GM21529 (cell line): ENCODE measurements at regions not wholly inside any gene's neighbourhood (a gene's known extent, or its start where the extent isn't known, plus 50 kb on each side); places are given as distances from the start of the nearest gene placed in this dataset.
"Not testable (repeated sequence)": the region's sequence is repeated elsewhere in the genome, so short reads cannot be mapped to it uniquely, and the experiment has no call there.

Source experiments
- ATAC-seq: cut with Tn5 transposase; IDR thresholded peaks from one replicate; pipeline ENCODE4 v1.9.1; 2021; ENCODE audit not compliant: unreplicated experiment

DNA sequence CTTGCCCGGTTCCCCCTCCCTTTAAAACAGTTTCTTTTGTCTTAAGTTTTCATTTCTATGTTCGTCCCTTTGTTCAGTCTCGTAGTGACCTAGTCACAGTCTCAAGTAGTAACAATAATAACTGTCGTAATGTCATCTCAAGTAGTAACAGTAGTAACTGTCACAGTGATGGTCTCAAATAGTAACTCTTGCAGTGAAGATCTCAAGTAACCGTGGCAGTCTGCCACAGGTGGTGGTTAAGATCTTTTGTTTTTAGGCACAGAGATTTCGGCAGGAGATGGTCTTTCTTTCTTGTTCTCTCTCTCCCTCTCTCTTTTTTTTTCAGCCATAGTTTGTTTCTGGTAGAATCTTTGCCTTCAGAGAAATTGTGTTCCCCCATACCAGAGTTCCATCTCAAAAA, 656.0 kb upstream of the SGO1 start:
- no peak for ATAC-seq

DNA sequence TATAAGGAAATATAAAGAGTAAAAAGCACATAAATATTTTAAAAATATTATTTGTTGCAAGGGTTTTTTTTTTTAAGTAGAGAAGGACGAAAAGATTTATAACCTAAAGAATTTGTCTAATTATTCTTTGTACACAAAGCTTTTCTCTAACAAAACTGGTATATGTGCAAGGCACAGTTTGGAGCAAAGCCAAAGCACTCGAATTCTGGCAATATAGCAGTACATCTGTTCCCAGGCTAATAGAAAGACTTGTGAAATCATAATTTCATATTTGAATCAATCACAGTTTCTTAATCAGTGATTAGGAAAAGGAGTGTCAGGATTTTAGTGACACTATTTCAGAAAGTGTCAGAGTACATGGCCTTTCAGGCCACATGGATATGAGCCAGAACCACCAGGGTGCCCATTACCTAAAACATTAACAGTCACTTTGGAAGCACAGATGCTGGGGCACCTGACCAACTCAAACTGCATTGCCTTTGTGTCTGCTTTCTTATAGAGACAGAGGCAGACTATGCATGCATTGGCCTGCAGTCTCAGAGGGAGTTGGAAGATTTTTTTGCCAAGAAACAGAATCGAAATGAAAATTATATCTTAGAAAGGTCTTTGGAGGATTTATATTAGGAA, 651.8 kb upstream of the SGO1 start:
- no peak for ATAC-seq

DNA sequence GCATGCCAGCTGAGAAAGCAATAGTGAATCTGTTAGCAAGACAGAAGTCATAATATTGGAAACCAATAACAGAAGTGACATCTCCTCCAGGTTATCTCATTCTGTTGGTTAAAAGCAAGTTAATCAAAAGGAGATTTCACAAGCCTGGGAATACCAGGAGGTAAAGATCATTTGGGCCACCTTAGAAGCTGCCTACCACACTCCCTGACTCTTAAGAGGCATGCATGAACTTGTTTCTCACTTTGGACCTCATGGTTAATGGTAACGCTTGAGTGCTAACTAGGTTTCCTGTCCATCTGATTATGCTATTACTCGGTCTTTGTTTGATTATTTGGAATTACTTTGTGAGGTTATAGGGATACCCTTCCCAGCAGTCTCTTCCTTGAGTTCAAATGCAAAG, 650.8 kb upstream of the SGO1 start:
- ATAC-seq = no peak

DNA sequence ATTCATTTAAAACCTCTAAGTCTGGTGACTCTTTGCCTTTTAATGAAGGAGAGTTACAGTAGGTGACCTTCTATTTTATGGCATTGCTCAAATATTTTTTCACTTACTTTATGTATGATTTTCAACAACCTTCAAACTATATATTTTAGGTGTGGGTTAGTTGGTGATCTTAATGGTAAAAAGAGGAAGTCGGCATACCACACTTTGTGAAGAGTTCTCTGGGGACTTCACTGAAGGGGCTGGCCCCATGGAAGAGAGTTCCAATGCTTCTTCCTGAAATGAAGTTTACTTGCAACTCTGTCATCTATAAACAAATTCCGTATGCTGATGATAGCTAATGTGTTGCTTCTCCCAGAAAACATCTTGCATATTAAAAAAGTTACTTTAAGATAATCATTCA, 647.0 kb upstream of the SGO1 start:
- ATAC-seq = no peak

DNA sequence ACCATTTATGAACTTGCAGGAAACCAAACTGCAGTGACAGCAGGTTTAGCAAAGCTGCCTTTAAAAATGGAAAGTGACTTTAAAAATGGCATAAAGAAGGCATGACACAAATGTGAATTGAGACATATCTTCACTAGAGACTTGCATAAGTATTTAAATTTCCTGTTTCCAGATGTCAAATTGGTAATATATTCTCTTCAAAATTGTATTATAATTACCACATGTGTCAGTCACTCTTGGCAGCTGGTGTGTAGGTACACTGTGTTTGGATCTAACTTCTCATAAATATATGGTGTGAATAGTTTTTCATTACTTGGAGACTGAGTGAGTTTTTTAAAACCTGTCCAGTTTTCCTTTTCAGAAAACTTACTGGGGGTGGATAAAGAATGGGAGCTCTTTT, 636.2 kb upstream of the SGO1 start:
- ATAC-seq = no peak

DNA sequence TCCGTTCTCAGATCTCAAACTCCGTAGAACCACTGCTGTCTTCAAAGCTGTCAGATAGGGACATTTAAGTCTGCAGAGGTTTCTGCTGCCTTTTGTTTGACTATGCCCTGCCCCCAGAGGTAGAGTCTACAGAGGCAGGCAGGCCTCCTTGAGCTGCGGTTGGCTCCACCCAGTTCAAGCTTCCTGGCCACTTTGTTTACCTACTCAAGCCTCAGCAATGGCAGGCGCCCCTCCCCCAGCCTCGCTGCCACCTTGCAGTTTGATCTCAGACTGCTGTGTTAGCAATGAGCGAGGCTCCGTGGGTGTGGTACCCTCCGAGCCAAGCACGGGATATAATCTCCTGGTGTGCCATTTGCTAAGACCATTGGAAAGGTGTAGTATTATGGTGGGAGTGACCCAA, 634.9 kb upstream of the SGO1 start:
- ATAC-seq = not testable (repeated sequence)

DNA sequence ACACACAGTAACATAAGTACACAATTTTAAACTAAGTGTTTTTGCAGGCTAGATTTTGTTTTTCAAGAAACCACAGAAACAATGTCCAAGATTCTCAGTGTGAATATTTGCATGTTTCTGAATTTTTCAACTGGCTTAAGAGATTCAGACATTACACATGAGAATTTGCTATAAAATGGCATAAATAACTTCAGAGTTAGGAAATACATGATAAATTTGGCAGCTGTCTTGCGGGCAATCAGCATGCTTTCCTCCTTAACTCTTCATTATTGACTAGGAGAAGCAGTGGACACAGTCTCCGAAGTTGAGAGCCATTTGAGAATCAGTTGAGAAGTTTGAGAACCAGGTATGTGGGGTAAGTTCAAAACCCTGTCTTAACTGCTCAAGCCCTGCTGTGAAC, 625.6 kb upstream of the SGO1 start:
- ATAC-seq = no peak

DNA sequence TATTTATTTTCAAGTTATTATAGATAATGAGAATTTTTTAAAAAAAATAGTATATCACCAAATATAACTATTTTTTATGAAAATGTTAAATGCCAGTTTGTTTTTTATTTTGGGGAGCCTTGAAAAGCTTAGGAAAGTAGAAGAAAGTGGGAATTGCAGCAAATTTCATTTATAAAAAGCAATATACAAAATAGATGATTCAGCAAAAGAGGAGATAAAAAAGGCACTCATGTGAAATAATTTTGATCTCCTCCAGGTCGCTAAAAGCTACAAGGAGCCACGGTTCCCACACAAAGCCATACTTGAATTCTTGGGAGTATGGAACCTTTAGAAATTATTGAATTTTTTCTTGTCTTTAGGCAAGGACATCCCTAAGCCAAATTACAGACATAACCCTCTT, 625.0 kb upstream of the SGO1 start:
- no peak for ATAC-seq

DNA sequence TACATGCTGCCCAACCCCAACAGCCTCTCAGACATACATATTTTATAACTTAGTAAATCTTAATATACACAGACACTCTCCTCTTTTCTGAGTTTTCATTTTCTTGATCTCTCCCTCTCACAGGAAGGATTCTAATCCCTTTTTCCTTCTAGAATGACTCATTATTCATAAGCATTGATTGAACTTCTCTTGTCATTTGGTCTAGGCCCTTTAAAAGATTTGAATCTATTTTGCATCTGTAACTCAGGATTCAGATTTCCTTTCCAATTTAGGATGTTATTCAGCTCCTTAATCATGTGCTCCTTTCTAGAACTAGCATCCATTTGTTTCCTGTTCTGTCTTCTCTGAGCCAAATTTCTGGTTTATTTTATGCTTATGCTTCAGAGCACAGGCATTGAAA, 624.5 kb upstream of the SGO1 start:
- ATAC-seq = no peak

DNA sequence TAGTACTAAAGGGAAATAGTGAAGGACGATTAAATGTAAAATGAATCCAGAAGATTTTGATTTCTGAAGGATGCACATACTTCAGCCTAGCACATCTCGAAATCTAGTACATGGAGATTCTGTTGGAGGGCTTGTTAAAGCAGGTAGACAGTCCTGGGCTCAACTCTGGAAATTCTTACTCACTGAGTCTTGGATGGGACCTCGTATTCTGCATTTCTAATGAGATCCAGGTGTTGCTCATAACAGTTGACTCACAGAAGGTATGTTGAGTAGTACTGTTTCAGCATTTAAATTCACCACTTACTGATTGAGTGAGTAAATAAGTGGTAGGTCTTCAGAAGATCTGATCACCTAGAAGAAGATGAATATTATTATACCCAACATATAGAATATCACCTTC, 623.4 kb upstream of the SGO1 start:
- ATAC-seq = no peak

DNA sequence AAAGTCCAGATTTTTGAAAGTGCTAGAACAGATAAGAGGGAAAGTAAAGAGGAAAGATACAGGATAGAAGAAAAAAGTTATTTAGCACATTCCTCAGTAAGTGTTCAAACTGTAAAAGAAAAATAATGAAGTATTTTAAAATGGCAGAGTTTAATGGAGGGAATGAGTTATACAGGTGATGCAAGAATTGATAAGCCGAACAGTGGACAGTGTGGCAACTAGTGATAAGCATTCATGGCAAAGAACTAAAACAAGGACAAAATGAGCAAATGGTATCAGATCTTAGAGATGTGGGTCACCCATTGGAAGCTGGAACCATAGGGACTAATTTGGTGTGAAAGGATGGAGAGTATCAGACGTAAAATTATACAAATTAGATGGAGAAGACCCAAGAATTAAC, 622.9 kb upstream of the SGO1 start:
- ATAC-seq = no peak

DNA sequence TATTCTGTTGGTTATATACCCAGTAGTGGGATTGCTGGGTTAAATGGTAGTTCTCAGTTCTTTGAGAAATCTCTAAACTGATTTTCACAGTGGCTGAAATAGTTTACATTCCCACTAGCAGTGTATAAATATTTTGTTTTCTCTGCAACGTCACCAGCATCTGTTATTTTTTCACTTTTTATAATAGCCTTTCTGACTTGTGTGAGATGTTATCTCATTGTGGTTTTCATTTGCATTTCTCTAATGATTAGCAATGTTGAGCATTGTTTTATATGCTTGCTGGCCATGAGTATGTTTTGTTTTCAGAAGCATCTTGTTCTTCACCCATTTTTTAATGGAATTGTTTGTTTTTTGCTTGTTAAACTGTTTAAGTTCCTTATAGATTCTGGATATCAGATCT, 612.7 kb upstream of the SGO1 start:
- no peak for ATAC-seq

DNA sequence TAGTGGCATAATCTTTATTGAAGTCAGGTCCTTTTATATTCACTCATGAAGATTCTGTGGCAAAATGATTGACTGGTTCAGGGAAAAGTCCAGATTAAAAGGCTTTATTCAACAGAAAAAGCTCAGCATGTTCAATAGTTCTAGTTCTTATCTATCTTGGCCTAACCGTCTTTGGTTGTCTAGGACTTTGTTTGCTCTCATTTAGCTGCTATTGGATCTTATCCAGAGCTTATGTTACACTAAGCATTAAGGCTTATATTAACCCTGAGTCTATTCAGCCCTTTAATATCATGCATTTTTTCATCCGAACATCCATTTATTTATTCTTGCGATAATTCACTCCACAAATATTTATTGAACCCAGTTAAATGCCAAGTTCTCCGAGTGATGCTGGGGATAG, 601.0 kb upstream of the SGO1 start:
- no peak for ATAC-seq

DNA sequence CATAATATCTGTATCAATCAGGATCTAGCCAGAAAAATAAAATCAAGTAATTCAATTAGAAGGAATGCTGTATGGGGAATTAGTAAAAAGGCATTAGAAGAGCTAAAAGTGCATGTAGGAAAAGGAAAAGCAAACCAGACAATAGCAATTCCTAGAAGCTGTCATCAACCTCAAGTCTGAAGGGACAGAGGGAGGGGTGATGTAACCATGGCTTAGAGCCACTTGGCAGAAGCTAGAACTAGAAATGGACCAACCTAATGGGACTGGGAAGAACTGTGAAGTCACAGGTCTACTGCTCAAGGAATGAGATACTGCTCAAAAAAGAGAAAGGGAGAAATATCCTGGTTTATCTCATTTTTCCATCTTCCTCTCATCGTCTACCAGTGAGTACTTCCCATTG, 590.7 kb upstream of the SGO1 start:
- no peak for ATAC-seq

DNA sequence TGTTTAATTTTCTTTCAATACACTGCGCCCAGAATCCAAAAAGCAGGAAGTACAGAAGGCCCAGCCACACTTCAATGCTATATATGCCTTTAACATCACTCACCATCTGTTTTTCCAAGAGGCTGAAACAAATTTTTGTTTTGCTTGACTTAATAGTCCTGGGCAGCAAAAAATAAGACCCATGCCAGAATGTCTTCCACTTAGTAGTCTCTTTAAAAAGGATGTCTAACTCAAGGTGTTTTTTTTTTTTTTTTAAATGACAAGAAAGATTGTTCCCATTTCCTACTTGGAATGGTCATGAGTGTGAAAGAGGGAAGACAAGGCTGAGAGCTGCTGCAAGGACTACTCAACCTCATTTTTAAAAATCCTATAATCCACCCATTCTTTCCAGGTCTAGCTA, 590.3 kb upstream of the SGO1 start:
- ATAC-seq = no peak

DNA sequence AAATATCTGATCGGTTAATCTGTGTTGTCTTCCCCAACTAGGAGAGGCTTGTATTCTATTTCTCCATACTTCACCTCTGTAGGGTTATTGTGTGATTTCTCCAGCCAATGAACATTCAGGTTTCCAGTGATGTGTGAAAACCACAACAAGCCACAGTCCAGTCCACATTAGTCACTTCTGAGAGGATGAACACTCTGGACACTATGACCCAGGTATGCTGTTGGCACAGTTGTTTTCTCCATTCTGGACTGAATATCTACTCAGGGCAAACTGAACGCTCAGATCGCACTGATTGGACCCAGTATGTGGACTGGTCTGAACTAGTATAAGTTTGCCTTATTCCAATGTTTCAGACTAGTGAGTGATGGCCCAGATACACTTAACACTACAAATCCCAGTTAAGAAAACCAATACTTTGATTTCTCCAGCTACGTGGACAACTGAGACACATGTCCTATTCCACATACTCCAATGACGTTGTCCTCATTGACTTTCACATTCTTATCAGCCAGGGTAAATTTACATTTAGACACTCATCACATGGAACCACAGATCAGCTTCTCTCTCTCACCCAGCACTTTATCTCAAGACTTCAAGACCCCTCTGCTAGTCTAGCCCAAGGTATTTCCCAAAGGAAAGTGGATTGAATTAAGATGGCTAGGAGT, 587.4 kb upstream of the SGO1 start:
- no peak for ATAC-seq

DNA sequence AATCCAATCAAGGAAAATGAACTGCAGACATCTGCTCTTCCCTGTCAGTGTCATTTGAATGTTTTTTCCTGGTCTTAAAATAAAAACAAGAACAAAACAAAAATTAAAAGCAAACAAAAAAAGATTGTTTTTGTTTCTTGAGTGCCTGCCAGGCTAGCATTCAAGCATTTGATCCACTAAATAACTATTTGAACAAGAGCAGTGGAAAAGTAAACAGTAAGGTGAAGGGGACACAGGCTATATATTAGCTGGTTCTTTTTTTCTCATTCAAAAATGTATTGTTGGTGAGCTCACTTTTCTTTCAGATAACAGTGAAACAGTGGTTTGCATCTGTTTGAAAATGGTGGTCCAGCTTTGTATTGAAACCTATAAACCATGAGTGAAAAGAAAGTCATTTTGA, 586.9 kb upstream of the SGO1 start:
- ATAC-seq = no peak

DNA sequence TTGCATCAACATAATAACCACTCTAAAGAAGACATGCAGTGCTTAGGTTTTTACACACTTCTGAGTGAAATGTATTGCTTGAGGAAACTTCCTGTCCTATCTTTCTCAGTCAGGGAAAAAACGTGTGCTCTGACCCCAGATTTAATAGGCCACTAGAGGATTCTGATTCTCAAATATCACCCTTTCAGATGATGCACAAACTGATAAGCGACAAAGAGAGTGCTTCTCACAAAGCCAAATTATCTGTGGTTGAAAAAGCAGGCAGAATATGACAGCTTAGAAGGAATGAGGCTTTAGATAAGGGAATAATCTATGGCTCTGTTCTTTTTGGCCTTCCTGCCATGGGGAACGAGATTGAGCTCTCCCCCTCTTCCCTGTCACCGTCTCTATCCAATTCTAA, 583.4 kb upstream of the SGO1 start:
- no peak for ATAC-seq

DNA sequence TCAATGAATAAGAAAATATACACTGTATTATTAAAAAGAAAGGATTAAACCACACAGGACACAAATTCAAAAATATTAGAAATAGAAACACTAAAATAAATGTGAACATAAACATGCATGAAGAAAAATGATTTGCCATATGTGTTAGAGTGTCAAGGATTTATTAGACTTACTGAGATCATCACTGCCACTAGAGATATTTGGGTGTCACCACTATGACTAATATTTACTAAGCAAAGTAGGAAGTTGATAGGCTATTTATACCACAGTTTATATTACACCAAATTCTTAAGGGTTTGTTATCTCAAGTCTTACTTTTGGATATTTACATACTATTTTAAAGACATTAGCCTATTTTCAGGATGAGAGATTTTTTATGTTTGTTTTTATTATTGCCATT, 575.0 kb upstream of the SGO1 start:
- no peak for ATAC-seq

DNA sequence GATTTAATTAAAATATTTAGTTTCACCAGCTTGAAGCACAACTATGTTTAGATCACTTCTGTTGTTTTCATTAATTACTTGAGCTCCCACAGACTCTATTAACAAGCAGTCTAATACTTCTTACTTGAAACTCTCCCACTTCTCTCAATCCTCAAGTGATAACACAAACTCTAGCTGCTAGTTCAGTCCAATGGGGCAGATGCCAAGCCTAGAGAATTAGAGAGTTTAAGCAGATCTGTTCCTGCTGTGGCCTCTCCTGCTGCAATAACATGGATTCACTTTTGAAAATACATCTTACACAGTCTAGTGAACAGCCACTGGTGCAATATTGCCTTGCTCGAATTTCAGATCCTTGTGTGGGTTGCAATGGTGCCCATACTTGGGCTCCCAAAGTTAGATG, 566.4 kb upstream of the SGO1 start:
- ATAC-seq = no peak

DNA sequence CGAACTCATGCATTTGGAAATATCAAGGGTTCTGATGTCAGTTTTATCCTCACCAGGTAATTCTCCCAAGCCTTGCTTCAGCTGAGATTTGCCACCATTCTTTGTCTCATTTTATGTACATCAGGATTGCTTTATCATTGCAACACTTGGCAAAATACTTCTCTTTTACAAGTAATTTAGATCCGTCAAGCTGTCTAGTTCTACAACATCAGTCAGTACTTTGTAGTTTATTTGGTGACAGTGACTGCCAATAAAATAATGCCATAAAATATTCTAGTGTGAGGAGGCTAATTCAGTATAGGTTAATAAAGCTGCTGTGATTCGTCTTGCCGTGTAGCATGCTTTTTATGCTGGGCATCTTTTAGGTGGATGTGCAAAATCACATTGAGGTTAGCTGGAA, 565.3 kb upstream of the SGO1 start:
- ATAC-seq = no peak

DNA sequence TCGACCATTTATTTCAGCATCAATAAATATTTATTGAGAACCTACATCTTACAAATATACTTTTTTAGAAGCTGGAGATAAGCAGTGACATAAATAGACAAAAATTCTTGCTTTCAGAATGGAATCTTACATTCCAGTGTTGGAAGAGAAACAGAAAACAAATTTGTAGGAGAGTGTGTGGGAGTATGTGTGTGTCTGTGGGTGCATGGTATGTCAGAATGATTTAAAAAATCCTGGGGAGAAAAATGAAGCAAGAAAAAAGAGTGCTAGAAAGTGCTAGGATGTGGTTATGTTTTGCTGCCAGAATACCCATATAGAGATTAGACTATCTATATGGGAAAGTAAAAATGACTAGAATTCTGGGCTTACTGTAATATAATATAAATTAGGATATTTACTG, 561.7 kb upstream of the SGO1 start:
- no peak for ATAC-seq

DNA sequence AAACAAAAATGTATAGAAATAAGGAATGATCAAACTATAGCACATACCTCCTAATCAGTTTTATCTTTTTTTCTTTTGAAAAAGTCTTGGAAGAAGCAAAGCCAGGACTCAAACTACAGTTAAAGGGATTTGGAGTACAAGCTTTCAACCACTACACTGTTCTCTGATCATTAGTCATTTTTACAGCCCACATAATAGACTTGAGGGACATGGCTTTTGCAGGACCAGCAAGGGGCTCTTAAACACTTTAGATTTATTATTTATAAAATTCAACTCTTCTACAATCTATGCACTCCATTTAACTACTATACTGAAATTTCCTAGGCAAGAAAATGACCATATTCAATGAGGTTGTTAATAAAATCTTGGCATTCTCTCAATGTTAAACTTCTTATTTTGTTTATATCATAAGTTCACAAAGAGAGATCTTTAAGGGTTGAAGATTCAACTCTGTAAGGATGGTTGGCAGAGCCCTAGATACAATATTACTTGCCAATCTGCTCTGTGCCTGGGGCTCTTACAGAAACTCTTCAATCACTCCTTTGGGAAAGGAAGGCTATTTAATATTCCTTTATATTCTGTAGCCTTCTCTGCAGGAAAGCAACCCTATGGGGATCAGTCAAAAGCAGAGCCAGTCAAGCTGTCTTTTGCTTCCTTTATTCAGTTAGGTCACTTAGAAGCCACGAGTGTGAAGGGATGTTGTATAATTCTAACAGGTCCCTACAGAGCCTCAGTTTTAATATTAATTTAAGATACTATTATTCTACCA, 557.7 kb upstream of the SGO1 start:
- ATAC-seq = no peak
